Stimulated activated CD4-positive, alpha-beta T cell treated with anti-CD3 and anti-CD28 coated beads, TNF-alpha, amount 100 ng/mL, for 1 hour (primary cell): ENCODE measurements at regions not wholly inside any gene's neighbourhood (a gene's known extent, or its start where the extent isn't known, plus 50 kb on each side); places are given as distances from the start of the nearest gene placed in this dataset.

Experiments used
- DNase-seq, 3 donors: peaks; one replicate each; pipeline ENCODE4 v3.0.0-alpha.2; 2020; ENCODE audit warnings: low read depth in 3 of 3, low spot score in 1 of 3

- DNase-seq, result no peak
Observed at GRCh38 chr20:40738976-40739375, 49.9 kb upstream of the MAFB start.

GRCh38 chr20:40739841-40740240 is 50.8 kb upstream of the MAFB start:
- DNase-seq, result no peak

- DNase-seq, result no peak
Observed at GRCh38 chr20:40741507-40742106, 52.6 kb upstream of the MAFB start.

GRCh38 chr20:40743141-40743775 is 54.2 kb upstream of the MAFB start:
- no peak for DNase-seq

GRCh38 chr20:40744072-40744817 is 55.2 kb upstream of the MAFB start:
- DNase-seq, result no peak

- no peak for DNase-seq
Observed at GRCh38 chr20:40744818-40745175, 55.8 kb upstream of the MAFB start.

- DNase-seq, result no peak
Observed at GRCh38 chr20:40746251-40746650, 57.2 kb upstream of the MAFB start.

- no peak for DNase-seq
Observed at GRCh38 chr20:40748182-40748581, 59.1 kb upstream of the MAFB start.

- no peak for DNase-seq
Observed at GRCh38 chr20:40749985-40750506, 61.0 kb upstream of the MAFB start.

GRCh38 chr20:40750541-40751035 is 61.6 kb upstream of the MAFB start:
- no peak for DNase-seq

GRCh38 chr20:40753472-40753871 is 64.4 kb upstream of the MAFB start:
- DNase-seq, result no peak

- no peak for DNase-seq
Observed at GRCh38 chr20:40754339-40754943, 65.4 kb upstream of the MAFB start.

GRCh38 chr20:40757087-40757486 is 68.1 kb upstream of the MAFB start:
- no peak for DNase-seq

- no peak for DNase-seq
Observed at GRCh38 chr20:40758790-40759189, 69.8 kb upstream of the MAFB start.

- DNase-seq, result no peak
Observed at GRCh38 chr20:40760399-40760798, 71.4 kb upstream of the MAFB start.

- DNase-seq, result no peak
Observed at GRCh38 chr20:40763646-40764295, 74.7 kb upstream of the MAFB start.

GRCh38 chr20:40765814-40766480 is 76.9 kb upstream of the MAFB start:
- no peak for DNase-seq

GRCh38 chr20:40766790-40767614 is 78.0 kb upstream of the MAFB start:
- no peak for DNase-seq

- DNase-seq, result no peak
Observed at GRCh38 chr20:40767615-40767924, 78.5 kb upstream of the MAFB start.

- DNase-seq, result no peak
Observed at GRCh38 chr20:40768105-40768504, 79.1 kb upstream of the MAFB start.
